NK-92 treated with Interleukin-12 subunit alpha and Interleukin-12 subunit beta, amount 100 ng/mL, for 24 hours (cell line): ENCODE measurements at regions not wholly inside any gene's neighbourhood (a gene's known extent, or its start where the extent isn't known, plus 50 kb on each side); places are given as distances from the start of the nearest gene placed in this dataset.
A peak's percentile ranks its signal among the peaks of the same experiment; 100 is the strongest.

Source experiments
- DNase-seq: peaks from one replicate; lab custom pipeline; 2025; lab: John Stamatoyannopoulos, UW

- no peak for DNase-seq
Observed at GRCh38 chr2:121969166-121969565, 213.7 kb downstream of the TSN start.

GRCh38 chr2:121969766-121970639 lies 214.6 kb downstream of the TSN start:
- DNase-seq = no peak

- no peak for DNase-seq
Observed at GRCh38 chr2:121972203-121972602, 216.8 kb downstream of the TSN start.

- peak; percentile 9 for DNase-seq
Observed at GRCh38 chr2:121974897-121975661, 219.6 kb downstream of the TSN start.

GRCh38 chr2:121976926-121977325 lies 221.5 kb downstream of the TSN start:
- no peak for DNase-seq

GRCh38 chr2:121977326-121977725 lies 221.9 kb downstream of the TSN start:
- DNase-seq = no peak

GRCh38 chr2:121992700-121993099 lies 237.2 kb downstream of the TSN start:
- no peak for DNase-seq

GRCh38 chr2:121993682-121994081 lies 238.2 kb downstream of the TSN start:
- DNase-seq = no peak

GRCh38 chr2:121994238-121995206 lies 239.1 kb downstream of the TSN start:
- DNase-seq = no peak

- no peak for DNase-seq
Observed at GRCh38 chr2:121998751-121999150, 243.3 kb downstream of the TSN start.

GRCh38 chr2:121999264-121999663 lies 243.8 kb downstream of the TSN start:
- no peak for DNase-seq

- DNase-seq = no peak
Observed at GRCh38 chr2:122000556-122001340, 245.3 kb downstream of the TSN start.

- no peak for DNase-seq
Observed at GRCh38 chr2:122001441-122001874, 246.0 kb downstream of the TSN start.

- no peak for DNase-seq
Observed at GRCh38 chr2:122003196-122003940, 247.9 kb downstream of the TSN start.

GRCh38 chr2:122007126-122007525 lies 251.7 kb downstream of the TSN start:
- no peak for DNase-seq

GRCh38 chr2:122007577-122007976 lies 252.1 kb downstream of the TSN start:
- no peak for DNase-seq

GRCh38 chr2:122009561-122009960 lies 254.1 kb downstream of the TSN start:
- DNase-seq = no peak

- no peak for DNase-seq
Observed at GRCh38 chr2:122011493-122012270, 256.2 kb downstream of the TSN start.

- no peak for DNase-seq
Observed at GRCh38 chr2:122018736-122019135, 263.3 kb downstream of the TSN start.

GRCh38 chr2:122019724-122020123 lies 264.3 kb downstream of the TSN start:
- DNase-seq = no peak
